ENCODE measurements at regions not wholly inside any gene's neighbourhood (a gene's known extent, or its start where the extent isn't known, plus 50 kb on each side); places are given as distances from the start of the nearest gene placed in this dataset.

GRCh38 chr16:48879223-48880122, 269.5 kb upstream of the N4BP1 start:
- in situ Hi-C loops (cut with MboI; ENCODE audit: low pct_unique_long_range_greater_than_20kb, low sequenced_read_pairs, unreplicated experiment), result no loop called here
- no peak for TF ChIP-seq CTCF (IDR thresholded peaks at IDR 0.05; ENCODE audit: extremely low read depth, insufficient read depth, missing control alignments)
- DNase-seq (ENCODE audit: low spot score), result no peak

- in situ Hi-C loops (cut with MboI; ENCODE audit: low pct_unique_long_range_greater_than_20kb, low sequenced_read_pairs, unreplicated experiment), result no loop called here
- no peak for TF ChIP-seq CTCF (IDR thresholded peaks at IDR 0.05; ENCODE audit: extremely low read depth, insufficient read depth, missing control alignments)
- DNase-seq (ENCODE audit: low spot score), result no peak
Measured at GRCh38 chr16:48877946-48878345, 268.0 kb upstream of the N4BP1 start.

- DNase-seq (ENCODE audit: low spot score), result no peak
- TF ChIP-seq CTCF (IDR thresholded peaks at IDR 0.05; ENCODE audit: extremely low read depth, insufficient read depth, missing control alignments), result no peak
- in situ Hi-C loops (cut with MboI; ENCODE audit: low pct_unique_long_range_greater_than_20kb, low sequenced_read_pairs, unreplicated experiment), result no loop called here
Measured at GRCh38 chr16:48870141-48870540, 260.2 kb upstream of the N4BP1 start.

DNA sequence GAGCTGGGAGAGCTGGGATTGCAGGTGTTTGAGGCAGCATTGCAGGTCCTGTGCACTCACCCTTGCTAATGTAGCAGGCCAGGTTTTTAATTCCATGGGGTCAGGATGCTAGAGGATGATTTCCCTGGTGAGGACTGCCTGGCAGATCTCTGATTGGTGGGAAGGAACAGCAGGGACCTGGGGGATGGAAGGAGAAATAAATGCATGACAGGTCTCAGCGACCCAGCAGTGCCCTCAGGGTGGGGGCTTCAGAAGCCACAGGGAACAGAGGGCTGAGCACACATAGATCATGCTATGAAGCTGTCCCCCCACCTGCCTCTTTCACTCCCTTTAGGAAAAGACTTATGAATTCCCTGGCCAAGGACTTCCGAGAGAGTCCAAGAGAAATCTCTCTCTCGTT, 255.5 kb upstream of the N4BP1 start:
- no peak for TF ChIP-seq CTCF (IDR thresholded peaks at IDR 0.05; ENCODE audit: extremely low read depth, insufficient read depth, missing control alignments)
- in situ Hi-C loops (cut with MboI; ENCODE audit: low pct_unique_long_range_greater_than_20kb, low sequenced_read_pairs, unreplicated experiment), result no loop called here
- DNase-seq (ENCODE audit: low spot score), result no peak

GRCh38 chr16:48864055-48864454, 254.1 kb upstream of the N4BP1 start:
- no peak for DNase-seq (ENCODE audit: low spot score)
- in situ Hi-C loops (cut with MboI; ENCODE audit: low pct_unique_long_range_greater_than_20kb, low sequenced_read_pairs, unreplicated experiment), result no loop called here
- peak; percentile 12 for TF ChIP-seq CTCF (IDR thresholded peaks at IDR 0.05; ENCODE audit: extremely low read depth, insufficient read depth, missing control alignments)

GRCh38 chr16:48862087-48862532, 252.1 kb upstream of the N4BP1 start:
- in situ Hi-C loops (cut with MboI; ENCODE audit: low pct_unique_long_range_greater_than_20kb, low sequenced_read_pairs, unreplicated experiment), result no loop called here
- no peak for DNase-seq (ENCODE audit: low spot score)

More at GRCh38 chr16:48862087-48862532, 252.1 kb upstream of the N4BP1 start:
- peak; percentile 27 for TF ChIP-seq CTCF (IDR thresholded peaks at IDR 0.05; ENCODE audit: extremely low read depth, insufficient read depth, missing control alignments)
